Gastrocnemius medialis (tissue), 4 donors: ENCODE measurements at regions not wholly inside any gene's neighbourhood (a gene's known extent, or its start where the extent isn't known, plus 50 kb on each side); places are given as distances from the start of the nearest gene placed in this dataset.

ENCODE experiments used
- CTCF ChIP-seq, 5 experiments: fragments of 450-650 bp in 3 of 5; fragments of 200-600 bp in 2 of 5; sonication (generic) in 2 of 5; IDR thresholded peaks in 4 of 5; conservative IDR thresholded peaks in 1 of 5; 1 replicate in 4 of 5; 2 replicates in 1 of 5; pipeline ENCODE4 v1.5.1; 2016 to 2019; ENCODE audit warnings: antibody characterized with exemption in 5 of 5, mild to moderate bottlenecking in 3 of 5, moderate library complexity in 3 of 5
- POLR2A ChIP-seq, 2 donors: fragments of 450-650 bp; IDR thresholded peaks; one replicate each; pipeline ENCODE4 v1.6.1; 2017; ENCODE audit warnings: antibody characterized with exemption in 2 of 2, mild to moderate bottlenecking in 2 of 2, moderate library complexity in 2 of 2

- TF ChIP-seq CTCF (IDR thresholded peaks at IDR 0.05 in 4 of 5, conservative IDR thresholded peaks at IDR 0.05 in 1 of 5) (no peak), POLR2A (IDR thresholded peaks at IDR 0.05) (no peak)
Observed at GRCh38 chr5:179438461-179438860, 93.2 kb upstream of the ADAMTS2 start.
